WERI-Rb-1 (cell line): ENCODE measurements at regions not wholly inside any gene's neighbourhood (a gene's known extent, or its start where the extent isn't known, plus 50 kb on each side); places are given as distances from the start of the nearest gene placed in this dataset.

Experiments
- DNase-seq: peaks from one replicate; pipeline ENCODE4 v3.0.0-alpha.2; 2020
- H3K27ac ChIP-seq: fragments of 250-450 bp; sonication (Bioruptor Pico); 2 replicates; pipeline ENCODE4 v1.5.1; 2020; ENCODE audit warnings: mild to moderate bottlenecking, moderate library complexity
- H3K27me3 ChIP-seq: fragments of 250-450 bp; sonication (Bioruptor Pico); 2 replicates; pipeline ENCODE4 v1.5.1; 2021; ENCODE audit warnings: mild to moderate bottlenecking, low read depth, moderate library complexity; ENCODE audit not compliant: insufficient read depth, severe bottlenecking
- H3K36me3 ChIP-seq: fragments of 250-450 bp; sonication (Bioruptor Pico); 2 replicates; pipeline ENCODE4 v1.5.1; 2020; ENCODE audit warnings: mild to moderate bottlenecking, moderate library complexity
- H3K4me3 ChIP-seq: 2 replicates; pipeline ENCODE4 v1.5.1; 2011; ENCODE audit warnings: low read depth, mild to moderate bottlenecking, control low read depth, low read length
- H3K9me3 ChIP-seq: fragments of 250-450 bp; sonication (Bioruptor Pico); 2 replicates; pipeline ENCODE4 v1.5.1; 2021; ENCODE audit warnings: mild to moderate bottlenecking, moderate library complexity; ENCODE audit not compliant: severe bottlenecking
- CTCF ChIP-seq: IDR thresholded peaks from 2 replicates; pipeline ENCODE4 v1.5.1; 2011; ENCODE audit warnings: low read depth, mild to moderate bottlenecking, control low read depth, inconsistent platforms, low read length

- Histone ChIP-seq H3K27ac (no peak overlapping the region), H3K27me3 (peaks cover 29% of the 10 kb centered on the region), H3K36me3 (no peaks in the 10 kb centered on the region), H3K4me3 (no peak overlapping the region), H3K9me3 (no peaks in the 10 kb centered on the region)
- no peak for DNase-seq
- no peak for TF ChIP-seq CTCF
Observed at GRCh38 chr10:50992356-50992901, 81.9 kb upstream of the PRKG1 start.

GRCh38 chr10:50992972-50993766 is 81.1 kb upstream of the PRKG1 start:
- H3K27me3 ChIP-seq, result peaks cover 29% of the 10 kb centered on the region
- no peaks in the 10 kb centered on the region for H3K9me3 ChIP-seq
- DNase-seq, result no peak
- H3K36me3 ChIP-seq, result no peaks in the 10 kb centered on the region
- no peak overlapping the region for H3K4me3 ChIP-seq
- TF ChIP-seq CTCF, result no peak
- H3K27ac ChIP-seq, result no peak overlapping the region

GRCh38 chr10:50993771-50994251 is 80.5 kb upstream of the PRKG1 start:
- Histone ChIP-seq H3K4me3 (no peak overlapping the region), H3K27ac (no peak overlapping the region), H3K36me3 (no peaks in the 10 kb centered on the region), H3K27me3 (peaks cover 29% of the 10 kb centered on the region), H3K9me3 (no peaks in the 10 kb centered on the region)
- DNase-seq, result no peak
- no peak for TF ChIP-seq CTCF

- Histone ChIP-seq H3K4me3 (no peak overlapping the region), H3K36me3 (no peaks in the 10 kb centered on the region), H3K27ac (no peak overlapping the region), H3K9me3 (no peaks in the 10 kb centered on the region), H3K27me3 (peaks cover 22% of the 10 kb centered on the region)
- no peak for DNase-seq
- no peak for TF ChIP-seq CTCF
Observed at GRCh38 chr10:50997461-50997860, 76.8 kb upstream of the PRKG1 start.

- H3K9me3 ChIP-seq, result no peaks in the 10 kb centered on the region
- H3K27ac ChIP-seq, result no peak overlapping the region
- peaks cover 16% of the 10 kb centered on the region for H3K27me3 ChIP-seq
- no peak overlapping the region for H3K4me3 ChIP-seq
- TF ChIP-seq CTCF, result no peak
- no peaks in the 10 kb centered on the region for H3K36me3 ChIP-seq
- no peak for DNase-seq
Observed at GRCh38 chr10:50999163-50999562, 75.1 kb upstream of the PRKG1 start.
